OCI-LY3 (cell line): ENCODE measurements at regions not wholly inside any gene's neighbourhood (a gene's known extent, or its start where the extent isn't known, plus 50 kb on each side); places are given as distances from the start of the nearest gene placed in this dataset.

Experiments used
- H2AFZ ChIP-seq: fragments of 200-600, 300-600 bp; shearing (Covaris generic); 2 replicates; pipeline ENCODE4 v1.6.0; 2014; ENCODE audit warnings: antibody characterized with exemption, low read depth, low read length
- H3K27ac ChIP-seq: fragments of 200-600, 300-600 bp; sonication (generic); 2 replicates; pipeline ENCODE4 v1.5.1; 2014; ENCODE audit warnings: mild to moderate bottlenecking, low read length, moderate library complexity, mixed read lengths
- H3K27me3 ChIP-seq: fragments of 200-600, 300-600 bp; sonication (generic); 2 replicates; pipeline ENCODE4 v1.6.1; 2014; ENCODE audit warnings: low read depth, low read length, mixed read lengths
- H3K36me3 ChIP-seq: fragments of 200-600, 300-600 bp; sonication (generic); replicated peaks from 2 replicates; pipeline ENCODE3; 2014; ENCODE audit warnings: low read depth, low read length, mixed read lengths
- H3K4me1 ChIP-seq: fragments of 300-600, 200-600 bp; sonication (generic); 2 replicates; pipeline ENCODE4 v1.6.1; 2014; ENCODE audit warnings: low read length, mixed read lengths
- H3K4me2 ChIP-seq: fragments of 200-600, 300-600 bp; sonication (generic); 2 replicates; pipeline ENCODE4 v1.6.1; 2014; ENCODE audit warnings: low read length, mixed read lengths
- H3K4me3 ChIP-seq: fragments of 300-600, 200-600 bp; sonication (generic); 2 replicates; pipeline ENCODE4 v1.5.1; 2014; ENCODE audit warnings: antibody characterized with exemption, mild to moderate bottlenecking, low read length, moderate library complexity
- H3K79me2 ChIP-seq: fragments of 300-600, 200-600 bp; shearing (Covaris generic); 2 replicates; pipeline ENCODE4 v1.6.1; 2014; ENCODE audit warnings: mild to moderate bottlenecking, low read length, mixed read lengths
- H3K9ac ChIP-seq: fragments of 300-600, 200-600 bp; shearing (Covaris generic); 2 replicates; pipeline ENCODE4 v1.6.0; 2014; ENCODE audit warnings: mild to moderate bottlenecking, low read length, moderate library complexity
- H3K9me3 ChIP-seq: fragments of 200-600, 300-600 bp; shearing (Covaris generic); 2 replicates; pipeline ENCODE4 v1.6.1; 2014; ENCODE audit warnings: low read length, mixed read lengths; ENCODE audit not compliant: insufficient read depth
- H4K20me1 ChIP-seq: fragments of 200-600, 300-600 bp; sonication (generic); 2 replicates; pipeline ENCODE4 v1.6.1; 2016; ENCODE audit warnings: low read length, mixed read lengths; ENCODE audit not compliant: insufficient read depth
- EZH2phosphoT487 ChIP-seq: fragments of 200-600 bp; shearing (Covaris generic); IDR thresholded peaks from 2 replicates; pipeline ENCODE4 v1.6.1; 2018; ENCODE audit warnings: antibody characterized with exemption, mixed run types, low read depth
- TF ChIP-seq, protein P1 (sequence below): fragments of 200-600, 300-600 bp; sonication (generic); IDR thresholded peaks from 2 replicates; pipeline ENCODE4 v1.5.1; 2014; ENCODE audit warnings: antibody characterized with exemption, low read length, low read depth

DNA sequence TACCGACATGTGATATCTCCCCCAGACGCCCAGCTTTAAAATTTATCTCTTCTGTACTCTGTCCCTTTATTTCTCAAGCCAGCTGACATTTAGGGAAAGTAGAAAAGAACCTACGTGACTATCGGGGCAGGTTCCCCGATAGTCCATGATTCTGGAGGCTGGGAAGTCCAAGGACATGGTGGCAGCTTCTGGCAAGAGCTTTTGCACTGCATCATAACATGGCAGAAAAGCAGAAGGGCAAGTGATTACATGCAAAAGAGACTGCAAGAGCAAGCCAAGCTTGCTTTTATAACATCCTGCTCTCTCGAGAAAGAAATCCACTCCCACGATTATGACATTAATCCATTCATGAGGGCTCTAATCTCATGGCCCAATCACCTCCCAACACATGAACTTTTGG is 113.2 kb downstream of the CD164 start:
- no peaks in the 10 kb centered on the region for H3K4me1 ChIP-seq
- H3K27ac ChIP-seq, result no peak overlapping the region
- H3K4me3 ChIP-seq, result no peak overlapping the region
- TF ChIP-seq, protein P1, sequence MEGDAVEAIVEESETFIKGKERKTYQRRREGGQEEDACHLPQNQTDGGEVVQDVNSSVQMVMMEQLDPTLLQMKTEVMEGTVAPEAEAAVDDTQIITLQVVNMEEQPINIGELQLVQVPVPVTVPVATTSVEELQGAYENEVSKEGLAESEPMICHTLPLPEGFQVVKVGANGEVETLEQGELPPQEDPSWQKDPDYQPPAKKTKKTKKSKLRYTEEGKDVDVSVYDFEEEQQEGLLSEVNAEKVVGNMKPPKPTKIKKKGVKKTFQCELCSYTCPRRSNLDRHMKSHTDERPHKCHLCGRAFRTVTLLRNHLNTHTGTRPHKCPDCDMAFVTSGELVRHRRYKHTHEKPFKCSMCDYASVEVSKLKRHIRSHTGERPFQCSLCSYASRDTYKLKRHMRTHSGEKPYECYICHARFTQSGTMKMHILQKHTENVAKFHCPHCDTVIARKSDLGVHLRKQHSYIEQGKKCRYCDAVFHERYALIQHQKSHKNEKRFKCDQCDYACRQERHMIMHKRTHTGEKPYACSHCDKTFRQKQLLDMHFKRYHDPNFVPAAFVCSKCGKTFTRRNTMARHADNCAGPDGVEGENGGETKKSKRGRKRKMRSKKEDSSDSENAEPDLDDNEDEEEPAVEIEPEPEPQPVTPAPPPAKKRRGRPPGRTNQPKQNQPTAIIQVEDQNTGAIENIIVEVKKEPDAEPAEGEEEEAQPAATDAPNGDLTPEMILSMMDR, result no peak
- no peak for TF ChIP-seq EZH2phosphoT487
- H2AFZ ChIP-seq, result no peak overlapping the region
- no peaks in the 10 kb centered on the region for H3K27me3 ChIP-seq
- no peak overlapping the region for H3K9ac ChIP-seq
- no peaks in the 10 kb centered on the region for H3K79me2 ChIP-seq
- no peak overlapping the region for H3K4me2 ChIP-seq
- no peaks in the 10 kb centered on the region for H4K20me1 ChIP-seq
- no peaks in the 10 kb centered on the region for H3K9me3 ChIP-seq
- no peaks in the 10 kb centered on the region for H3K36me3 ChIP-seq

DNA sequence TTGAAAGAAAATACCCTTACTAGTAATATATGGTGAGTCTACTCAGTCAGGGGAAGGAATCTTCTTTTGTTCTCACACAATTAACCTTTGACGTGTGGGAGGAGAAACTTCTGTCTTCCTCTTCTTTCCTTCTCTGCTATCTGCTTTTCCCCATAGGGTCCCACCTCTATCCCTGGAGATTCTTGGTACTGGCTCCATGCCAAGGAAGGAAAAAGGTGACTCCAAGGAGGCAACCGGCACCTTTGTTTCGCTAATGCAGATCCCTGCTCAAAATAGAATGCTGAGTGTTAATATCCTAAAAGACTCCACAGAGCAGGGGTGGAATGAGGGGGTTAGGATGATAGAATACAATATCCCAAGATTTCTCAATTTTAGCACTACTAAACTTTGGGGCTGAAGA is 116.7 kb downstream of the CD164 start:
- TF ChIP-seq EZH2phosphoT487, result no peak
- TF ChIP-seq, protein P1, result no peak
- H3K36me3 ChIP-seq, result no peaks in the 10 kb centered on the region

DNA sequence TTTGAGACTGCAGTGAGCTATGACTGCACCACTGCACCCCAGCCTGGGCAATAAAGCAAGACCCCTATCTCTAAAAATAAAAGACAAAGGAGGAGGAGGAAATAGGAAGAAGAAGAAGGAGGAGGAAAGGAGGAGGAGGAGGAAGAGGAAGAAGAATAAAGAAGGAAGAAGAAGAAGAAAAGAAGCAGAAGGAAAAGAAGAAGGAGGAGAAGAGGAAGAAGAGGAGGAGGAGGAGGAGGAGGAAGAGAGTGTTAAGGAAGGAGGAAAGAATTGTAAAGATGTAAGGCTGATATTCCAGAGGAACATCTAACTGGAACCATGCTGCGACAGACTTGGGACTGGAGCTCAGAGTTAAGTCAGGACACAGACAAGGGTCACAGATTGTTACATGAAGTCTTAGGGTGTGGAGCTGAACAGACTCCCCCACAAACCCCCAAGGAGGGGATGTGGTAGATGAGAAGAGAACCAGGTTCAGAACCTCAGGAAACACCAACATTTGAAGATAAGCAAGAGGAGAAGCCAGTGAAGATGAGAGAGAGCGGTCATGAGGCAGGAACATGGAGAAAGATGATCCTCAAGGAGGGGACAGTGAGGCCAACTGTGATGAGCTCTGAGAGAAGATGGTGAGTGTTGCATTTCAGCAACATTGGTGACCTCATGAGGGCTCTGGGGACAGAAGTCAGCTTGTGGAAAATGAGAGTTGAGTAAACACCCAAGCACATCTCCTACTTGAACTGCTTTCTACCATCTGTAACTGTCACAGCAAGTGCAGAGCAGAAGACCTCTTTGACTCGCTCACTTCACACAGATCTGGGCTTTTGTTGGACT is 118.2 kb downstream of the CD164 start:
- Histone ChIP-seq H4K20me1 (no peaks in the 10 kb centered on the region), H3K9ac (no peak overlapping the region), H3K4me1 (no peaks in the 10 kb centered on the region), H3K36me3 (no peaks in the 10 kb centered on the region), H3K4me2 (no peak overlapping the region), H3K79me2 (no peaks in the 10 kb centered on the region), H3K27me3 (no peaks in the 10 kb centered on the region), H2AFZ (no peak overlapping the region), H3K9me3 (no peaks in the 10 kb centered on the region), H3K27ac (no peak overlapping the region), H3K4me3 (no peak overlapping the region)
- TF ChIP-seq EZH2phosphoT487, result no peak
- TF ChIP-seq, protein P1, result no peak

More for the DNA sequence above, 116.7 kb downstream of the CD164 start:
- Histone ChIP-seq H3K27me3 (no peaks in the 10 kb centered on the region), H3K4me1 (no peaks in the 10 kb centered on the region), H3K4me3 (no peak overlapping the region), H3K9me3 (no peaks in the 10 kb centered on the region), H4K20me1 (no peaks in the 10 kb centered on the region), H3K27ac (no peak overlapping the region), H3K4me2 (no peak overlapping the region), H2AFZ (no peak overlapping the region), H3K9ac (no peak overlapping the region), H3K79me2 (no peaks in the 10 kb centered on the region)

DNA sequence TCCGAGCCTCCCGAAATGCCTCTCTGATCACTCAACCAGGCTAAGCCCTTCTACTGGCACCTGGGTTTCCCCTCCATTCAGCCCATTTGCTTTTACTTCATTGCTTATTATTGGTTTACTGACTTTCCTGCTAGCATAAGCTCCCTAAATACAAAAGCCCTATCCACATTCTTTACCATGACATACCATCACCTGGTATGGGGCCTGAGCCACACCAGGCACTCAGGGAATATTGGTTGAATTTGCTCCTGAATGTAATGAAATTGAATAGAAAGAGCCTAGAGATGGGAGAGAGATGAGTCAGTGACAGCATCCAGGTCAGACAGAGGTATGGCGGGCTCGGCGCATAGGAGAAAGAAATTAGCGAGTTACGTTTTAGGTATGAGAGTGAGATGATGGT is 120.0 kb downstream of the CD164 start:
- Histone ChIP-seq H3K4me2 (no peak overlapping the region), H3K9me3 (no peaks in the 10 kb centered on the region), H4K20me1 (no peaks in the 10 kb centered on the region), H3K27ac (no peak overlapping the region), H2AFZ (no peak overlapping the region), H3K4me1 (no peaks in the 10 kb centered on the region), H3K36me3 (no peaks in the 10 kb centered on the region), H3K9ac (no peak overlapping the region), H3K27me3 (no peaks in the 10 kb centered on the region), H3K4me3 (no peak overlapping the region), H3K79me2 (no peaks in the 10 kb centered on the region)
- no peak for TF ChIP-seq EZH2phosphoT487
- TF ChIP-seq, protein P1, result no peak
